IMR-90 (cell line): ENCODE measurements at regions not wholly inside any gene's neighbourhood (a gene's known extent, or its start where the extent isn't known, plus 50 kb on each side); places are given as distances from the start of the nearest gene placed in this dataset.

Experiments used
- ATAC-seq: fragments of 200-7000 bp; cut with Tn5 transposase; 2 replicates; pipeline ENCODE4 v1.9.1; 2020; ENCODE audit warnings: low read depth, mild to moderate bottlenecking, moderate library complexity
- BruUV-seq: library from RNA; stranded (reverse); fragments of 400-500 nt; replicated peaks from 2 replicates; lab custom pipeline; 2021; lab: Mats Ljungman, UMichigan
- CTCF ChIA-PET: fragments of 300-600 bp; formaldehyde crosslinking; extraction: SDS; loops from one replicate; lab custom pipeline; 2021; ENCODE audit warnings: antibody characterized with exemption; lab: Yijun Ruan, JAX
- POLR2A ChIA-PET: fragments of 300-600 bp; sonication (Branson Sonifier 250); formaldehyde crosslinking; loops from one replicate; lab custom pipeline; 2022; ENCODE audit warnings: antibody characterized with exemption; ENCODE audit not compliant: unreplicated experiment; lab: Charles Lee
- DNase-seq: peaks from one replicate; pipeline ENCODE4 v3.0.0; 2013
- H2AFZ ChIP-seq: replicated peaks from 2 replicates; pipeline ENCODE3; 2013; ENCODE audit warnings: low read length, mild to moderate bottlenecking; ENCODE audit not compliant: poor library complexity
- H2AK5ac ChIP-seq: 2 replicates; pipeline ENCODE4 v1.6.1; 2013; ENCODE audit warnings: low read depth, low read length, inconsistent platforms
- H2AK9ac ChIP-seq: replicated peaks from 2 replicates; pipeline ENCODE3; 2013; ENCODE audit warnings: mild to moderate bottlenecking, low read depth, low read length, moderate library complexity; ENCODE audit not compliant: poor library complexity
- H2BK120ac ChIP-seq: 2 replicates; pipeline ENCODE4 v1.6.1; 2013; ENCODE audit warnings: low read depth, low read length, inconsistent platforms
- H2BK15ac ChIP-seq: 3 replicates; pipeline ENCODE4 v1.6.1; 2013; ENCODE audit warnings: low read depth, low read length, inconsistent platforms
- H2BK20ac ChIP-seq: 2 replicates; pipeline ENCODE4 v1.6.1; 2013; ENCODE audit warnings: low read depth, mild to moderate bottlenecking, inconsistent platforms, low read length, moderate library complexity
- H2BK5ac ChIP-seq: 2 replicates; pipeline ENCODE4 v1.6.1; 2013; ENCODE audit warnings: mild to moderate bottlenecking, low read depth, low read length, inconsistent platforms; ENCODE audit not compliant: poor library complexity, severe bottlenecking
- H3K14ac ChIP-seq: replicated peaks from 2 replicates; pipeline ENCODE4 v1.6.1; 2013; ENCODE audit warnings: low read depth, low read length, inconsistent platforms
- H3K18ac ChIP-seq: 2 replicates; pipeline ENCODE4 v1.6.1; 2013; ENCODE audit warnings: low read depth, low read length, control low read depth
- H3K23ac ChIP-seq: 2 replicates; pipeline ENCODE4 v1.6.1; 2013; ENCODE audit warnings: low read depth, low read length, inconsistent platforms
- H3K27ac ChIP-seq: 2 replicates; pipeline ENCODE4 v1.5.1; 2013; ENCODE audit warnings: mild to moderate bottlenecking, control low read depth, low read length; ENCODE audit not compliant: insufficient read depth
- H3K27me3 ChIP-seq: 2 replicates; pipeline ENCODE4 v1.6.1; 2013; ENCODE audit warnings: low read length; ENCODE audit not compliant: control insufficient read depth, insufficient read depth
- H3K36me3 ChIP-seq: 2 replicates; pipeline ENCODE4 v1.6.1; 2013; ENCODE audit warnings: low read length, mixed read lengths; ENCODE audit not compliant: control insufficient read depth, insufficient read depth
- H3K4ac ChIP-seq: 2 replicates; pipeline ENCODE4 v1.6.1; 2013; ENCODE audit warnings: low read depth, low read length, inconsistent platforms
- H3K4me1 ChIP-seq: 2 replicates; pipeline ENCODE4 v1.6.1; 2013; ENCODE audit warnings: low read length, mixed read lengths; ENCODE audit not compliant: control insufficient read depth, insufficient read depth
- H3K4me2 ChIP-seq: 2 replicates; pipeline ENCODE4 v1.6.1; 2013; ENCODE audit warnings: low read depth, mild to moderate bottlenecking, control low read depth, low read length, moderate library complexity
- H3K4me3 ChIP-seq: 2 replicates; pipeline ENCODE4 v1.5.1; 2013; ENCODE audit warnings: low read depth, mild to moderate bottlenecking, control low read depth, low read length, moderate library complexity; ENCODE audit not compliant: insufficient read depth
- H3K56ac ChIP-seq: 2 replicates; pipeline ENCODE4 v1.6.1; 2013; ENCODE audit warnings: low read length, inconsistent platforms; ENCODE audit not compliant: insufficient read depth; ENCODE audit errors: extremely low read depth
- H3K79me1 ChIP-seq, 2 experiments: 2 replicates each; pipeline ENCODE4 v1.6.1; 2013; ENCODE audit warnings: low read length in 2 of 2, inconsistent platforms in 1 of 2, low read depth in 1 of 2
- H3K9ac ChIP-seq: 2 replicates; pipeline ENCODE4 v1.6.1; 2013; ENCODE audit warnings: low read depth, low read length, control low read depth
- H3K9me1 ChIP-seq: 2 replicates; pipeline ENCODE4 v1.6.1; 2013; ENCODE audit warnings: low read length, inconsistent platforms; ENCODE audit not compliant: insufficient read depth
- H3K9me3 ChIP-seq: 2 replicates; pipeline ENCODE4 v1.6.1; 2013; ENCODE audit warnings: low read length; ENCODE audit not compliant: control insufficient read depth, insufficient read depth
- H4K20me1 ChIP-seq: 2 replicates; pipeline ENCODE4 v1.6.1; 2013; ENCODE audit warnings: low read length, inconsistent platforms; ENCODE audit not compliant: insufficient read depth
- H4K5ac ChIP-seq: 2 replicates; pipeline ENCODE4 v1.6.1; 2013; ENCODE audit warnings: mild to moderate bottlenecking, low read depth, low read length, control low read depth
- H4K8ac ChIP-seq, 2 experiments: 2 replicates each; pipeline ENCODE4 v1.6.1; 2013; ENCODE audit warnings: low read depth in 2 of 2, low read length in 2 of 2, control low read depth in 1 of 2, inconsistent platforms in 1 of 2
- H4K91ac ChIP-seq: 2 replicates; pipeline ENCODE4 v1.6.1; 2013; ENCODE audit warnings: low read depth, low read length, inconsistent platforms; ENCODE audit not compliant: insufficient read depth
- BHLHE40 ChIP-seq: fragments of 150-350 bp; IDR thresholded peaks from 2 replicates; pipeline ENCODE4 v1.6.1; 2016; ENCODE audit warnings: mild to moderate bottlenecking, low read depth, low read length
- CHD1 ChIP-seq: IDR thresholded peaks from 2 replicates; pipeline ENCODE4 v1.6.1; 2012; ENCODE audit warnings: low read depth, low read length, improper control_type of control experiment
- FOS ChIP-seq: fragments of 150-350 bp; IDR thresholded peaks from 2 replicates; pipeline ENCODE4 v1.6.1; 2016; ENCODE audit warnings: low read depth, low read length
- MAFK ChIP-seq: IDR thresholded peaks from 2 replicates; pipeline ENCODE4 v1.6.1; 2012; ENCODE audit warnings: low read depth, low read length, improper control_type of control experiment
- MAZ ChIP-seq: IDR thresholded peaks from 2 replicates; pipeline ENCODE4 v1.6.1; 2012; ENCODE audit warnings: low read depth, mild to moderate bottlenecking, low read length, improper control_type of control experiment, moderate library complexity, borderline replicate concordance
- MXI1 ChIP-seq: IDR thresholded peaks from 2 replicates; pipeline ENCODE4 v1.6.1; 2012; ENCODE audit warnings: low read depth, mild to moderate bottlenecking, low read length, moderate library complexity, borderline replicate concordance
- POLR2A ChIP-seq: IDR thresholded peaks from 2 replicates; pipeline ENCODE4 v1.6.1; 2012; ENCODE audit warnings: mild to moderate bottlenecking, low read depth, low read length
- RAD21 ChIP-seq: IDR thresholded peaks from 2 replicates; pipeline ENCODE4 v1.6.1; 2012; ENCODE audit warnings: low read length, improper control_type of control experiment
- RFX5 ChIP-seq: IDR thresholded peaks from 2 replicates; pipeline ENCODE4 v1.8.0; 2012; ENCODE audit warnings: low read depth, mild to moderate bottlenecking, low read length, moderate library complexity
- dilution Hi-C: fragments of 300-500 bp; cut with HindIII; formaldehyde crosslinking; loops from one replicate; pipeline ENCODE4 v1.14.3; 2018; ENCODE audit warnings: low sequenced_read_pairs; ENCODE audit not compliant: unreplicated experiment
- in situ Hi-C: fragments of 300-500 bp; cut with MboI; formaldehyde crosslinking; loops from 3 replicates; pipeline ENCODE4 v1.14.3; 2019; ENCODE audit warnings: low sequenced_read_pairs, inconsistent platforms, mixed read lengths
- intact Hi-C: fragments of 100-400 bp; cut with micrococcal nuclease; formaldehyde crosslinking; loops from 2 replicates; pipeline ENCODE4 v1.10.0; 2022
- TF ChIP-seq, protein P1 (sequence below): fragments of 150-350 bp; IDR thresholded peaks from 2 replicates; pipeline ENCODE4 v1.6.1; 2016; ENCODE audit warnings: low read depth, mild to moderate bottlenecking, low read length, moderate library complexity, borderline replicate concordance
- TF ChIP-seq, protein P2 (sequence below): conservative IDR thresholded peaks from 2 replicates; pipeline ENCODE4 v1.5.1; 2012; ENCODE audit warnings: mild to moderate bottlenecking, low read depth, low read length, improper control_type of control experiment

- H3K4me2 ChIP-seq = no peak overlapping the region
- H3K79me1 ChIP-seq = no peaks in the 10 kb centered on the region
- H3K23ac ChIP-seq = no peak overlapping the region
- no peaks in the 10 kb centered on the region for H3K36me3 ChIP-seq
- no peak overlapping the region for H2AFZ ChIP-seq
- ATAC-seq (no peak), DNase-seq (no peak)
- H4K5ac ChIP-seq = no peak overlapping the region
- no peaks in the 10 kb centered on the region for H3K27me3 ChIP-seq
- ChIA-PET CTCF (no interaction called here), POLR2A (no interaction called here)
- in situ Hi-C loops = no loop called here
- BruUV-seq = no TSS peak
- H2BK20ac ChIP-seq = no peak overlapping the region
- no peak overlapping the region for H2BK120ac ChIP-seq
- no peak overlapping the region for H3K4me3 ChIP-seq
- no peak overlapping the region for H3K18ac ChIP-seq
- no peak overlapping the region for H3K4ac ChIP-seq
- H3K4me1 ChIP-seq = no peaks in the 10 kb centered on the region
- dilution Hi-C loops = no loop called here
- H3K9me1 ChIP-seq = no peaks in the 10 kb centered on the region
- no peak overlapping the region for H3K9ac ChIP-seq
- no peaks in the 10 kb centered on the region for H4K20me1 ChIP-seq
- no peak overlapping the region for H2BK15ac ChIP-seq
- H3K9me3 ChIP-seq = peaks cover 2% of the 10 kb centered on the region; the same call in 1 of the 2 replicates
- no peak overlapping the region for H3K56ac ChIP-seq
- H2AK9ac ChIP-seq = no peak overlapping the region
- intact Hi-C loops = no loop called here
- no peak for TF ChIP-seq CHD1
- no peak for TF ChIP-seq MAZ
- no peak for TF ChIP-seq RFX5
- TF ChIP-seq, protein P1, sequence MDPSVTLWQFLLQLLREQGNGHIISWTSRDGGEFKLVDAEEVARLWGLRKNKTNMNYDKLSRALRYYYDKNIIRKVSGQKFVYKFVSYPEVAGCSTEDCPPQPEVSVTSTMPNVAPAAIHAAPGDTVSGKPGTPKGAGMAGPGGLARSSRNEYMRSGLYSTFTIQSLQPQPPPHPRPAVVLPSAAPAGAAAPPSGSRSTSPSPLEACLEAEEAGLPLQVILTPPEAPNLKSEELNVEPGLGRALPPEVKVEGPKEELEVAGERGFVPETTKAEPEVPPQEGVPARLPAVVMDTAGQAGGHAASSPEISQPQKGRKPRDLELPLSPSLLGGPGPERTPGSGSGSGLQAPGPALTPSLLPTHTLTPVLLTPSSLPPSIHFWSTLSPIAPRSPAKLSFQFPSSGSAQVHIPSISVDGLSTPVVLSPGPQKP = no peak
- no peak for TF ChIP-seq BHLHE40
- TF ChIP-seq POLR2A = no peak
- TF ChIP-seq FOS = no peak
- no peak for TF ChIP-seq RAD21
- no peak for TF ChIP-seq MAFK
- TF ChIP-seq MXI1 = no peak
- TF ChIP-seq, protein P2, sequence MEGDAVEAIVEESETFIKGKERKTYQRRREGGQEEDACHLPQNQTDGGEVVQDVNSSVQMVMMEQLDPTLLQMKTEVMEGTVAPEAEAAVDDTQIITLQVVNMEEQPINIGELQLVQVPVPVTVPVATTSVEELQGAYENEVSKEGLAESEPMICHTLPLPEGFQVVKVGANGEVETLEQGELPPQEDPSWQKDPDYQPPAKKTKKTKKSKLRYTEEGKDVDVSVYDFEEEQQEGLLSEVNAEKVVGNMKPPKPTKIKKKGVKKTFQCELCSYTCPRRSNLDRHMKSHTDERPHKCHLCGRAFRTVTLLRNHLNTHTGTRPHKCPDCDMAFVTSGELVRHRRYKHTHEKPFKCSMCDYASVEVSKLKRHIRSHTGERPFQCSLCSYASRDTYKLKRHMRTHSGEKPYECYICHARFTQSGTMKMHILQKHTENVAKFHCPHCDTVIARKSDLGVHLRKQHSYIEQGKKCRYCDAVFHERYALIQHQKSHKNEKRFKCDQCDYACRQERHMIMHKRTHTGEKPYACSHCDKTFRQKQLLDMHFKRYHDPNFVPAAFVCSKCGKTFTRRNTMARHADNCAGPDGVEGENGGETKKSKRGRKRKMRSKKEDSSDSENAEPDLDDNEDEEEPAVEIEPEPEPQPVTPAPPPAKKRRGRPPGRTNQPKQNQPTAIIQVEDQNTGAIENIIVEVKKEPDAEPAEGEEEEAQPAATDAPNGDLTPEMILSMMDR = no peak
- no peak overlapping the region for H2BK5ac ChIP-seq
- H4K8ac ChIP-seq = no peak overlapping the region
- no peak overlapping the region for H3K27ac ChIP-seq
- no peak overlapping the region for H2AK5ac ChIP-seq
- no peak overlapping the region for H3K14ac ChIP-seq
- H4K91ac ChIP-seq = no peak overlapping the region
These were observed 682.0 kb downstream of the KCTD8 start for GRCh38 chr4:43766648-43767047.
